EL (cell line): ENCODE measurements at regions not wholly inside any gene's neighbourhood (a gene's known extent, or its start where the extent isn't known, plus 50 kb on each side); places are given as distances from the start of the nearest gene placed in this dataset.

Experiments used
- DNase-seq: peaks from one replicate; pipeline ENCODE4 v3.0.0-alpha.2; 2016

GRCh38 chr10:44435196-44435595, 50.3 kb upstream of the CXCL12 start:
- DNase-seq, result no peak

GRCh38 chr10:44436240-44436639, 51.3 kb upstream of the CXCL12 start:
- DNase-seq, result no peak

DNA sequence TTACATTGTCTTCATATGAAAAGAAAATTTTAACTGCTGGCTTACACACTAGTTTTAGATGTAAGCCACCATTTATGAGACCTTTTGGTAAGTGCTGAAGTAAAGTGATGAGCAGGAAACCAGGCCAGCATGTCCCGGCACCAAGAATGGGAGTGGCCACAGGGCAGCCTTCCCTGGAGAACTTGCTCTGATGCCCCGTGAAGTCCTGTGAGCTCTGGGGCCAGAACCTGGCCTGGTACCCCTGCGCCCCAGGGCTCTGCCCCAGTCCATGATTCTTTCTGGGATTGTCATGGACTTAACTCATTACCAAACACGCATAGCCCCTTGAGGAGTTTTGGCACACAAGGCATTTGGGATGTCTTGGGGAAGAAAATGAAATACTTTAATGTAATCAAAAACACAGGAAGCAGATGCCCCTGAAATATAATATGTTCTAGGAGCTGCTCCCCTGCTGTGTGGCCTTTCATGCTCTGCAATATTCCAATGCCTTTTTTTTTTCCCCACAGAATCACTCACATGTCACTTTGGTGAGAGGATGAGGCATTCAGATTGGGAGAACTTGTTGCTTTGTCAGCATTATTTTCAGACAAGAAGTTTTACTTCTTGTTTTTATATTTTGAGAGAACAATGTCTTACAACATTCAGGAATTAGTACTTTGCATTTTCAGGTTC, 53.1 kb upstream of the CXCL12 start:
- peak; percentile 7 for DNase-seq

DNA sequence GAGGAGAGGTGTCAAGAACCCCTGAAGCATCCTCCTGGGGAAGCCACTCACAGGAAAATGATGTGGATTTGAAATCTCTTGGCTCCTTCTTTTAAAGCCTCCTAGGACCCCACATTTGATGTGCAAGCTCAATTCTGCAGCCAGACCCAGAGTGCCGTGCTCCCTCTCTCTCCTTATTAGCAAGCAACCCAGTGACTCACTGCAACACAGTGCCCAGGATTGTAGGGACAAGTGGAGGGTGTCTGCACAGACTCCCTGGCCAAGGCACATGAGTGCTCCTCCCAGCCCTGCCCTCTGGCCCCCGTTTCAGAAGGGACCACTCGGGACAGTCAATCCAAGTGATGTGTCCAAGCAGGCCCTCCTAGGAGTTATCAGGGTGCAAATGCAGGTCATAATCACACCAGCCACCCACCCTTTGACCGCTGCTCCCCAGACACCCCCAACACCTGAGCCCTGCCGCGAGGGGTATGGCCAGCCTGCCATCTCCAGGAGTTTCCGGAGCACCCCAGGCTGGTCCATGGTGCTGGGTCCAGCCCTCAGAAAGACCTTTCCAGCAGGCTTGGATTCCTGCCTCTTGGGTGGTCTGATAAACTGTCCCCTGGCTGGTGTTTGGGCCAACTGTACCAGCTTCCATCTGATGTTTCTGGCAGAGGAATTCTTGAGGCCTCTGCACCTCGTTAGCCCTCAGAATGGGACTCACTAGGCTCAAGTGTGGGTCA, 54.5 kb upstream of the CXCL12 start:
- DNase-seq, result no peak

GRCh38 chr10:44439958-44440244, 55.0 kb upstream of the CXCL12 start:
- no peak for DNase-seq

GRCh38 chr10:44457259-44457658, 72.4 kb upstream of the CXCL12 start:
- no peak for DNase-seq

DNA sequence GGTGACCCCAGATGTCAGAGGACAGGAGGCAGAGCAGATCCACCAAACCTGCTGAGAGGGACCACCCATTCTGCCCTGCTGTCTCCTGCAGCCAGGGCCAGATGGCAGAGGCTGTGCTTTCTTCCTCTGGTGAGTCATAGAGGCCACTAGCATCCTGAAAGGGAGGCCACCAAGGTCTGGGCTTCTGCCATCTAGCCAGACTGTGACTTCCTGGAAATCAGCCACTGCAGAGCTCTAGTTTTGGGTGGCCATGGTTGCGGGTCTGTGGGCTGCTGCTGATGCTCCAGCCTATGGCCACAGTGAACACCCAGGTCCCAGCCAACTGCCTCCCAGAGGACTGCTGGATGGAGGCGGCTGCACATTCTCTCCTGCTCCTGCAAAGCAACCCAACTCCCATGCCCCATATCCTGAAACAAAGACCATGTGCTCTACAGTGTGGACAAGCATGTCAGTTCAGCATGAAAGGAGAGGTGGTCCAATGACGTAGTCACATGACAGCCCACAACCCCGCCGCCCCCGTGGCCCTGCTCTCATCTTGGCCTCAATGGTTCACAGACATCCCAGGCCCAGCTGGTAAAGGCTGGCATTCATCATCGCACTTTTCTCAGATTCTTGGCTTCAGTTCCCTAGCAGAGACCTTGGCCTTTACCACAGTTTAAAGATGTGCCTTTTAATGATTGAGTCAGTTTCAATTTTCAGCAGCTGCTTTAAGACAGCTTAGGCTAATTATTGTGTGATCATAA, 73.9 kb upstream of the CXCL12 start:
- no peak for DNase-seq

DNA sequence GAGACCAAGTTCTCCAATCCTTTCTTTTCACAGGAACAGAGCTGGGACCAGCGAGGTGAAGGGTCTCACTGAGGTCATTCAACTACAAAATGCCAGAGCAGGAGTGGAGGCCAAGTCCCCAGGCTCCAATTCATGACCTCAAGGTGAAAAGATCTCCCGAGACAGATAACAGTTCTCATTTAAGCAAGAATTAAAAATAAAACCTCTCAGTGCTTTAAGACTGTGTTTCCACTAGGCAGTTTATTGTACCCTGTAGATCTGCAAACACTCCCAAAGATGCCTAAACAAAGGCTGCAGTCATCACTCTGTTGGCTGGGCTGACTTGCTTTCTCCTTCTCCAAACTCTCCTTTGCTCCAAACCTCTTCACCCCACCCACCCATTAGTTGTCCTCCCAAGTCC, 74.8 kb upstream of the CXCL12 start:
- DNase-seq, result no peak

DNA sequence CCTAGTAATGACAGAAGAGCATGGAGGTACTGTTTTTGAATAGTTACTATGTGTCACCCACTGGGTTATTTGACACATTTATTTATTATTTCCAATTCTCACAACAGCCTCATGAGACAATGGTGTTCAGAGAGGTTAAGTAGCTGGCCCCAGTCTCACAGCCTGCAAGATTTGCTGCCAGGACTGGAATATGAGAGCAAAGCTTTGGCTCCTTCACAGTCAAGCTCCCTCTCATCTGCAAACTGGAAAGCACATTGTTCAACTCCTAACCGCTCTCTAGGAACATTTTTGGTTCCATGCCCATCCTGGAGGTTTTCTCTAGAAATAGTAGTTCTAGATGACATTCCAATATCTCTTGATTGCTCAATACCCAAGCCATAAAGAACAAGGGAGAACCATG, 75.5 kb upstream of the CXCL12 start:
- no peak for DNase-seq

- no peak for DNase-seq
These were observed 77.5 kb upstream of the CXCL12 start for GRCh38 chr10:44462338-44462914.

DNA sequence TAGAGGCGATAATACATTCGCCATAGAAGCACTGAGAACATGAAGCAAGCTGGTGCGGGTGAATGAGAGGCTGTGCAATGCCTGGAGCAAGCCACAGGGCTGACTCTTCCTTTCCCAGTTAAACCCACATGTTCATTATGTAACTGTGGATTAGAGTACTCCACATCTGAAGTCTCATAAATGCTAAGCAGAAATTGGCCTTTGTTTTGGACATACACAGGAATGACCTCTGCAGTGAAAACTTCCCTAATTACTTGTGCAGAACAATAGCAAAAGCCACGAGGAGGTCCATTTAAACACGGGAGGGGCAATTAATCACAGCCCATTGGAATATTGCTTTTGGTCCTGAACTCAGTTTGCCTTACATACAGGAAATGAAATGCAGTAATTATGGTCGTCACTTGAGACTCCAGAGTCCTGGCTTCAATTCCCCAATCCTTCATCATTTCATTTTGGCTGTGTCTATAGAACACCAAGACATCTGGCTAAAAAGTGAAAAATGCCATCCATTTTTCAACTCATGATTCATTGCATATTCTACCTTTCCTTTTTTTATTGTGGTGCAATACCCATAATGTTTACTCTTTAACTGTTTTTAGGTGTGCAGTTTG, 78.7 kb upstream of the CXCL12 start:
- peak; percentile 43 for DNase-seq

DNA sequence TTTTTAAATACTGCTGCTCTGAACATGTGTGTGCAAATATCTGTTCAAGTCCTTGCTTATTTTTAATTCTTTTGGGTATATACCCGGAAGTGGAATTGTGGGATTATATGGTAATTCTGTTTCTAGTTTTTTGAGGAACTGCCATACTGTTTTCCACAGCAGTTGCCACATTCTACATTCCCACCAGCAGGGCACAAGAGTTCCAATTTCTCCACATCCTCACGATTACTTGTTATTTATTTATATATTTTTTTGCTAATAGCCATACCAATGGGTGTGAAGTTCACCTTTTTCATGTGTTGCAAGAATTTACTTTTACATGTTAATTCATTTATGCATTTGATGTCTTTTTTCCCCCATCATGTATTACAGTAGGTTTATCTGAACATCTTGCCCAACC, 79.6 kb upstream of the CXCL12 start:
- DNase-seq, result no peak

- DNase-seq, result no peak
These were observed 80.7 kb upstream of the CXCL12 start for GRCh38 chr10:44465401-44466115.

- DNase-seq, result peak; percentile 69
These were observed 81.3 kb upstream of the CXCL12 start for GRCh38 chr10:44466236-44466635.

DNA sequence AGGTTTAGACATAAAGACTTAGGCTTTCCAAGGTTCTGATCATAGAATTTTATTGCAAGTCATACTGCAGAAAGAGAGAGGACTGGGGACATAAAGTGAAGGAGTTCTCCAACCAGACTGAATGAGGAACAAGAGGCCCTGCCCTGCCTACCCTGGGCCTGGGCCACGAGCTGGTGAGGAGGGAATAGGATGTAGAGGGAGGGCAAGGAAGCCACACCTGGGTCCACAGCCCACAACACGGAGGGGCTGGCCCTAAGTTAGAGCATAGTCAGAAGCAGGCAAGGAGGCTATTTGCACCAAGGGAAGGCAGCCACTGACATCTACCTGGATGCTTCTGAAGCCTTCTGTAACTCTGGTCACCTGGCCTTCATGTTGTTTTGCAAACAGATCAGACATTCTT, 82.2 kb upstream of the CXCL12 start:
- no peak for DNase-seq

DNA sequence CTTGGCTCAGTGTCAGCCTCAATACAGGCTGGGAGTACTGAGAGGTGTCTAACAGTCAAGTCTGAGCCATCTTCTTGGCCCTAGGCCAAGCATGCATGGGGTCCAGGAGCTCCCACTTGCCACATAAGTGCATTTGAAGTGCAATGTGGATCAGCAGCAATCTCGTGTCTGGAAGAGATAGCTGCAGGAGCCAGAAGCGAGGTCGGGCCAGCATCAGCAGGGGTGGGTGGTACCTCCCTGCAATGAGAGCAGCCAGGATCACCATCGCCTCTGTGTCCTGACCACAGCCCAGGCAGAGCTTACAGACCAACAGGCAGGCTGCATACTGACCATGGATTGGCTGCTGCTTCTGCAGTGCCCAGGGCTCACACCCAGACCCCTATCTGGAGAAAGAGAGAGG, 83.0 kb upstream of the CXCL12 start:
- no peak for DNase-seq

DNA sequence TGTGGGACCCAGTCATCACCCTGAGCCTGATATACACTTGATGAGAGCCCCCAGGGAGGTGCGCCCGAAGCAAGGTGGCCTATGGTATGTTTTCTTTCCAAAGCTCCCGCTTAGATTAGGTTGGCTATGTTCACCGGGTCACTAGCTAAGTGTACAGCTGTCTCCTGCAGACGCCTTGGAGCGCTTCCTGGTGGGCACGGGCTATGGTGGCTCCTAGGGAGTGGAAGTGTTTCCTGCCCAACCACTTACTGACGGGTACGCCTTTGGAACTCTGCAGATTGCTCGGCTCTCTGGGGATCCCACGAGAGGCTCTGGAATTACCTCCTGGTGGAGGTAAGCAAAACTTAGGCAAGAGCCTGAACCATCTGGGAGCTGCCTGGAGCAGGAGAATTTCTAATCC, 83.6 kb upstream of the CXCL12 start:
- DNase-seq, result no peak

DNA sequence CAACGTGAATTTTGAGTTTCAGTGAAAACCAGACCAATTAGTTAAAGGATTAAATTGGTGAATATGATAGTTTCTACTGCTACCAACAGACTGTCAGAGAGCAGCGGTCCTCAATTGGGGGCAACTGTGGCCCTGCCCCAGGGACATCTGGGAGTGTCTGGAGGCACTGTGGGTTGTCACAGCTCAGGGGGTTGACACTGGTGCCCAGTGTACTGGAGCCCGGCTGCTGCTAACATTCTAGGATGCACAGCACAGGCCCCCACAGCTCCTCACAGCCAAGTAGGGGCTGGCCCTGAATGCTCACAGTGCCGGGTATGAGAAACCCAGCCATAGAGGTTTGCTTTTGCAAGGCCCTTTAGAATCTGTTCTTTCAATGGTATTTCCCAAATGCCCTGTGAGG, 84.1 kb upstream of the CXCL12 start:
- DNase-seq, result no peak

- DNase-seq, result no peak
These were observed 85.9 kb upstream of the CXCL12 start for GRCh38 chr10:44470784-44471183.

- peak; percentile 81 for DNase-seq
These were observed 86.5 kb upstream of the CXCL12 start for GRCh38 chr10:44471410-44471809.

DNA sequence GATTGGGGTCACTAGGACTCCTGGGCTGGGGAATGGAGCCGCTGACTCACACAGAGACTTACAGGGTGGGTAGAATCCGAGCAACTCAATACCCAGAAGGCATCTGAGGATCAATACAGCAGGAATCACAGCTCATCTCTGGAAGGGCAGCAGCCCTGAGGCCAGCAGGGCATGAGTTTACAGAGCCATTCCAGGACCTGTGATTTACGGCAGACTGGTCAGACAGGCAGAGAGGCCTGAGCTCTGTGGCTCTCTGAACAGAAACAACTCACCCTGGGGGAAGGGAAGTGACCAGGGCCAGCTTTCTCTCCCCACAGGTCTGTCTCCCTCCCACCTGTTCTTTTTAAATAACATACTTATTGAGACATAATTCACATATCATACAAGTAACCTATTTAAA, 88.2 kb upstream of the CXCL12 start:
- DNase-seq, result peak; percentile 34

DNA sequence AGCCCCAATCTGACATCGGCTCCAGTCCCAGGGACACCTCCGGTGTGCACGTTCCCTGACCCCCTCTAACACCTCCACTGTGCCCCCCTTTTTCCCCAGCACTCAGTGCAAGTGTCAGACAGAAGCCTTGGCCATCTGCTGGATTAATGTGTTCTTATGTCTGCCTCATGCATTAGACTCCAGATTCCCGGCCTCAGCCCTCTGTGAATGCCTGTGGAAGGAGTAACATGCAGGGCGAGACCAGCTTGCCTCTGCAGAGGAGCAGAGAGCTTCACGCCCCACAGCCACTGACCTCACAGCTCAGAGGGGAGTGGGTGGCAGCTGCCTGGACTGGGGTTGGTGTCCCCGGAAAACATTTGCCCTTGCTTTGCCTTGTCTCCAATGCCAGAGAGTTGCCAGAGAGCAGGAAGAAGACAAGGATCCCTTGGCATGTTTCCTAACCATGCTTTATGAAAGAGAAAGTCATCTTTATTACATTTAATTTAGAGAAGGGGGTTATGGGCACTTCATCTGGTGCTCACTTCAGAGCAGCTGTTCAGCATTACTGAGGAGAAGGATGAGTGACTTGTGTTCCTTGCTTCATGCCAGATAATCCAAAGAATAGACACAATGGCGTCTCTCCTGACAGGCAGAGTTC, 91.6 kb upstream of the CXCL12 start:
- no peak for DNase-seq
